Ascending aorta (tissue), 2 donors: ENCODE measurements at regions not wholly inside any gene's neighbourhood (a gene's known extent, or its start where the extent isn't known, plus 50 kb on each side); places are given as distances from the start of the nearest gene placed in this dataset.
"Not testable (repeated sequence)": the region's sequence is repeated elsewhere in the genome, so short reads cannot be mapped to it uniquely, and the experiment has no call there.

Experiments
- DNase-seq, 2 donors: peaks; one replicate each; pipeline ENCODE4 v3.0.0-alpha.2; 2019; ENCODE audit warnings: low spot score in 2 of 2
- H3K27ac ChIP-seq, 2 donors: fragments of 200-600 bp; sonication (generic); one replicate each; pipeline ENCODE4 v1.5.1; 2016 to 2017; ENCODE audit warnings: mild to moderate bottlenecking in 1 of 2
- H3K27me3 ChIP-seq: fragments of 200-600 bp; sonication (generic); one replicate; pipeline ENCODE4 v1.5.1; 2017
- H3K36me3 ChIP-seq, 2 donors: fragments of 200-600 bp; sonication (generic); one replicate each; pipeline ENCODE4 v1.5.1; 2016
- H3K4me1 ChIP-seq, 2 donors: fragments of 200-600 bp; sonication (generic); one replicate each; pipeline ENCODE4 v1.5.1; 2016 to 2017; ENCODE audit warnings: mild to moderate bottlenecking in 1 of 2
- H3K4me3 ChIP-seq, 2 donors: fragments of 200-600 bp; sonication (generic); one replicate each; pipeline ENCODE4 v1.5.1; 2016 to 2017; ENCODE audit warnings: mild to moderate bottlenecking in 1 of 2
- H3K9me3 ChIP-seq, 2 donors: fragments of 200-600 bp; sonication (generic); one replicate each; pipeline ENCODE4 v1.5.1; 2016
- intact Hi-C: fragments of 100-400 bp; cut with DNase I; formaldehyde crosslinking; loops from one replicate; pipeline ENCODE4 v1.15.1; 2023
- TF ChIP-seq, protein P1 (sequence below), 3 experiments: fragments of 200-600 bp in 2 of 3; fragments of 450-650 bp in 1 of 3; sonication (generic) in 2 of 3; IDR thresholded peaks; one replicate each; pipeline ENCODE4 v1.5.1; 2016 to 2019; ENCODE audit warnings: antibody characterized with exemption in 3 of 3, mild to moderate bottlenecking in 1 of 3, moderate library complexity in 1 of 3

DNA sequence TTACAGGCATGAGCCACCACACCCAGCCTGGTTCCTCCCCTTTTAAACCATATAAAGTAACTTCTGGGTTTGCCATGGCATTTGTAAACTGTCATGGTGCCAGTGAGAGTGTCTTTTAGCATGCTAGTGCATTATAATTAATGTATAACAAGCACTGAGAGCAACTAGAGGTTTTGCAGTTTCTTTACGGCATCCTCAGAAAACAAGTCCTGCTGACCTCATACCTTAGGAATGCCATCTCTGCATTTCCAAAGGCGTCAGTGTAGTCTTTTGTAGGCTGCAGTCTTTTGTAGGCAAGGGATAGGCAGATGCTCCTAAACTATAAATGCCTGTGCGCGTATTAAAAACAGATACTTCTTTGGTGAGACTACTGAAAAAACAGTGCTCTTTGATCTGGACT, 75.0 kb upstream of the EZR start:
- TF ChIP-seq, protein P1, sequence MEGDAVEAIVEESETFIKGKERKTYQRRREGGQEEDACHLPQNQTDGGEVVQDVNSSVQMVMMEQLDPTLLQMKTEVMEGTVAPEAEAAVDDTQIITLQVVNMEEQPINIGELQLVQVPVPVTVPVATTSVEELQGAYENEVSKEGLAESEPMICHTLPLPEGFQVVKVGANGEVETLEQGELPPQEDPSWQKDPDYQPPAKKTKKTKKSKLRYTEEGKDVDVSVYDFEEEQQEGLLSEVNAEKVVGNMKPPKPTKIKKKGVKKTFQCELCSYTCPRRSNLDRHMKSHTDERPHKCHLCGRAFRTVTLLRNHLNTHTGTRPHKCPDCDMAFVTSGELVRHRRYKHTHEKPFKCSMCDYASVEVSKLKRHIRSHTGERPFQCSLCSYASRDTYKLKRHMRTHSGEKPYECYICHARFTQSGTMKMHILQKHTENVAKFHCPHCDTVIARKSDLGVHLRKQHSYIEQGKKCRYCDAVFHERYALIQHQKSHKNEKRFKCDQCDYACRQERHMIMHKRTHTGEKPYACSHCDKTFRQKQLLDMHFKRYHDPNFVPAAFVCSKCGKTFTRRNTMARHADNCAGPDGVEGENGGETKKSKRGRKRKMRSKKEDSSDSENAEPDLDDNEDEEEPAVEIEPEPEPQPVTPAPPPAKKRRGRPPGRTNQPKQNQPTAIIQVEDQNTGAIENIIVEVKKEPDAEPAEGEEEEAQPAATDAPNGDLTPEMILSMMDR (IDR thresholded peaks at IDR 0.05), result no peak
- Histone ChIP-seq H3K36me3 (no peaks in the 10 kb centered on the region), H3K27me3 (no peaks in the 10 kb centered on the region), H3K27ac (no peak overlapping the region), H3K4me3 (no peak overlapping the region), H3K9me3 (no peaks in the 10 kb centered on the region), H3K4me1 (no peaks in the 10 kb centered on the region)
- intact Hi-C loops, result no loop called here
- DNase-seq, result no peak

DNA sequence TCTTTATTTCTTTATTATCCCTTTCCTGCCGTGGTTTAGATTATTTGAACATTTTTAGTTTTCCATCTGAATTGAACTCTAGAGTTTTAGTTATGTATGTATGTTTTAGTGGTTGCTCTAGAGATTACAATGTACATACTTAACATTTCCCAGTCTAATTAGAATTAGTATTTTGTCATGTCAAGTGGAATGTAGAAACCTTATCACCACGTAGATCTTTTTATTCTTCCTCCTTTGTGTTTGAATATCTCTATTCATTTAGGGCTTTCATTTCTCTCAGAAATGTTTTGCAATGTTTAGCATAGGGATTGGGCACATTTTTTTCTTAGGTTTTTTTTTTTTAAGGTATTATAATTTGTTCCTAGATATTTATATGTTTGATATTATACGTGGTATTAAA, 73.1 kb upstream of the EZR start:
- Histone ChIP-seq H3K27ac (no peak overlapping the region), H3K27me3 (no peaks in the 10 kb centered on the region), H3K4me3 (no peak overlapping the region), H3K9me3 (no peaks in the 10 kb centered on the region), H3K36me3 (no peaks in the 10 kb centered on the region), H3K4me1 (no peaks in the 10 kb centered on the region)
- intact Hi-C loops, result no loop called here
- TF ChIP-seq, protein P1 (IDR thresholded peaks at IDR 0.05), result no peak
- no peak for DNase-seq

DNA sequence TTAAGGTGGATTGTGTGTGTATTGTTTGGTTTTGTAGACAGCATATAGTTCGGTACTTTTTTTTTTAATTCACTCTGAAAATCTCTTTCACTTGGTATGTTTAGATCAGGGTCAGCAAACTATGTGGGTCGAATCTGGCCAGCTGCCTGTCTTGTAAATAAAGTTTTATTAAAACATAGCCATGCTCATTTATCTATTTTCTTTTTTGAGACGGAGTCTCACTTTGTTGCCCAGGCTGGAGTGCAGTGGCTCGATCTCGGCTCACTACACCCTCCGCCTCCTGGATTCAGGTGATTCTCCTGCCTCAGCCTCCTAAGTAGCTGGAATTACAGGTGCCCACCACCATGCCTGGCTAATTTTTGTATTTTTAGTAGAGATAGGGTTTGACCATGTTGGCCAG, 72.4 kb upstream of the EZR start:
- intact Hi-C loops, result not testable (repeated sequence)

DNA sequence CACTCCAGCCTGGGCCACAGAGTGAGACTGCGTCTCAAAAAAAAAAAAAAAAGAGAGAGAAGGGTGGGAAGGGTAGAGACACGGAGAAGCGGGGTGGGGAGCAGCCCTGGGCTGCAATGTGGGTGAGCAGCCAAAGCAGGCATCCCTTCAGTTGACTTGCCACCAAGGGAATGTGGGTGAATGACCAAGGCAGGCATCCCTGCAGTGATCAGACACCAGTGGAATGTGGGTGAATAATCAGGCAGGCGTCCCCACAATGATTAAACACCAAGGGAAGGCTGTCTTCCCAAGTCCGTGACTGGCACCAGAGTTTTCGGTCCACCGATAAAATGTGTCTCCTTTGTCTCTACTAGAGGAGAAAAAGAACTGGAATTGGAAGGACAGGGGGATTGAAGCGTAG, 69.0 kb upstream of the EZR start:
- DNase-seq, intact Hi-C loops: not testable (repeated sequence)

More for the DNA sequence above, 72.4 kb upstream of the EZR start:
- not testable (repeated sequence) for DNase-seq, H3K4me1 ChIP-seq, H3K27ac ChIP-seq, H3K9me3 ChIP-seq, H3K36me3 ChIP-seq, H3K27me3 ChIP-seq, H3K4me3 ChIP-seq

DNA sequence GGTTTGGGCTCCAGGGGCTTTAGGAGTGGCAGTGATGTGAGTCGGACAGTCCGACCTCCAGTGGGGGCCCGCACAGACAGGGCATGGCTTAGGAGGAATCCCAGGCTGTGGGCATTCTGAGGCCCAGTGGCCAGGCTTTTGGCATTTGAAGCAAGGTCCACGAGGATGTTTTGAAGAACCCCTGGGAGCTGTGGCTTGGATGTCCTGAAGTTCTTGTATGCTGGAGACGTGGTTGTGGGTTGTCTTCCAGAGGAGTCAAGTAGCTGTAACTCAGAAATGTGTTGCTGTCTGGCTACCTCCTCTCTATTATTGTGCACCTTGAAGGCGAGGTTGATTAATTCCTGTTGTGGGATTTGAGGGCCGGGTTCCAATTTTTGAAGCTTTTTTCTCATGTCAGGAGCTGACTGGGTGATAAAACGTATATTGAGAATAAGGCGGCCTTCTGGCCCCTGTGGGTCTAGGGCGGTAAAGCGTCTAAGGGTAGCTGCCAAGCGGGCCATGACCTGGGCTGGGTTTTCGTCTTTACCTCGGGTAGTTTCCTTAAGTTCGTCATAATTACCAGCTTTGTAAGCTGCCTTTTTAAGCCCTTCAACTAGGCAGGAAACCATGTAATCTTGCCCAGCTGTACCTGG, 67.3 kb upstream of the EZR start:
- H3K27ac ChIP-seq, H3K9me3 ChIP-seq, H3K4me1 ChIP-seq, H3K27me3 ChIP-seq, H3K36me3 ChIP-seq, intact Hi-C loops, H3K4me3 ChIP-seq, DNase-seq: not testable (repeated sequence)

More for the DNA sequence above, 69.0 kb upstream of the EZR start:
- H3K4me3 ChIP-seq, H3K4me1 ChIP-seq, H3K36me3 ChIP-seq, H3K9me3 ChIP-seq, H3K27me3 ChIP-seq, H3K27ac ChIP-seq: not testable (repeated sequence)

DNA sequence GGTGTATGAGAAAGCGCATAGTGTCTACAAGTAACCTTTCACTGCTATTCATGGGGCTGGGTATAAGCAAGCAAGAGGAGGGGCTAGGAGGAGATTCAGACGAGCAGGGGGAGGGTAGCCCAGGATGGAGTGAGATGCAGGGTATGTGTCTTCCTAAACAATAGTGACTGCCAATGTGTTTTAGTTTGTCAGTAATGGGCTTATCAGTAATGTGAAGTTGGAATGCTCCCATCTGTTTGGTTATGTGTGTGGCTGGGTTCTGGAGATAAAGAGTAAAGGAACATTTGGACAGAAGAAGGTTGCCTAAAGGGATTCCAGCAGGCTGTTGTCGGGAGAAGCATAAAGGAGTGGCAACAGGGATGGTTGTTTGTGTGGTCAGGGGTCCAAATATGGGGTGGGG, 62.7 kb upstream of the EZR start:
- DNase-seq, H3K27me3 ChIP-seq, H3K27ac ChIP-seq, H3K4me1 ChIP-seq, H3K36me3 ChIP-seq, intact Hi-C loops, H3K4me3 ChIP-seq: not testable (repeated sequence)
- peaks cover 0 to 10% of the 10 kb centered on the region in 2 donors for H3K9me3 ChIP-seq

DNA sequence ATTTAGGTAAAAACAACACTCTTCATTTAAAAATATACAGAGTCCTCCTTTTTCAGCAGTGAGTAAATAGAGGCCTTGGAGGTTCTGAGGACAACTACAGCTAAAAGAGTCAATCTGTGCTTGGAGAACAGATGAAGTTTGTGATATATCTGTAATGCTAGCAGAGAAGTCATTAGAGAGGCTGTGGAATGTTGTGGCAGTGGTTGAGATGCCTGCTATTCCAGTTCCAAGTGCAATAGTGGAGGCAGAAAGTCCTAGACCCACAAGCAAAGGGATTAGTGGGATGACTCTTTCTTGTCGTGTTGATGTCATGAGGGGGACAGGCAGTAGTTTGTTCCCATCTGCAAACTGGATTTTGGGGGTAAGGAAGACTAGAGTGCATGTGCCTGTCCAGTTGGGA, 62.1 kb upstream of the EZR start:
- H3K9me3 ChIP-seq, result peaks cover 0 to 10% of the 10 kb centered on the region in 2 donors
- intact Hi-C loops, DNase-seq: not testable (repeated sequence)

DNA sequence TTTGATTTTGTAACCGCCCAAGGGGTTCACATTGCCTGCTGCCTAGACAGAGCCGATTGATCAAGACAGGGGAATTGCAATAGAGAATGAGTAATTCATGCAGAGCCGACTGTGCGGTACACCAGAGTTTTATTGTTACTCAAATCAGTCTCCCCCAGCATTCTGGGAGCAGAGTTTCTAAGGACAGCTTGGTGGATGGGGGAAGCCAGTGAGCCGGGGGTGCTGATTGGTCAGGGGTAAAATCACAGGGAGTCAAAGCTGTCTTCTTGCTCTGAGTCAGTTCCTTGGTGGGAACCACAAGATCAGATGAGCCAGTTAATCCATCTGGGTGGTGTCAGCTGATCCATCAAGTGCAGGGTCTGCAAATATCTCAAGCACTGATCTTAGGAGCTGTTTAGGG, 60.0 kb upstream of the EZR start:
- H3K9me3 ChIP-seq, result peaks cover 0 to 10% of the 10 kb centered on the region in 2 donors

More for the DNA sequence above, 62.1 kb upstream of the EZR start:
- H3K36me3 ChIP-seq, H3K4me3 ChIP-seq, H3K4me1 ChIP-seq, H3K27me3 ChIP-seq, H3K27ac ChIP-seq: not testable (repeated sequence)

More for the DNA sequence above, 60.0 kb upstream of the EZR start:
- no peaks in the 10 kb centered on the region for H3K4me1 ChIP-seq
- no peak overlapping the region for H3K4me3 ChIP-seq
- H3K36me3 ChIP-seq, result no peaks in the 10 kb centered on the region
- TF ChIP-seq, protein P1 (IDR thresholded peaks at IDR 0.05), result no peak
- DNase-seq, result no peak
- H3K27ac ChIP-seq, result no peak overlapping the region
- no peaks in the 10 kb centered on the region for H3K27me3 ChIP-seq
- intact Hi-C loops, result no loop called here
